HepG2 (cell line): ENCODE measurements at regions not wholly inside any gene's neighbourhood (a gene's known extent, or its start where the extent isn't known, plus 50 kb on each side); places are given as distances from the start of the nearest gene placed in this dataset.

Source experiments
- ATAC-seq: fragments of 200-7000 bp; cut with Tn5 transposase; 3 replicates; pipeline ENCODE4 v1.9.1; 2020; ENCODE audit warnings: mild to moderate bottlenecking, moderate library complexity
- BruUV-seq: library from RNA; stranded (reverse); fragments of 400-500 nt; replicated peaks from 2 replicates; lab custom pipeline; 2021; lab: Mats Ljungman, UMichigan
- CTCF ChIA-PET: fragments of 300-600 bp; formaldehyde crosslinking; extraction: SDS; loops from one replicate; lab custom pipeline; 2021; ENCODE audit warnings: low total read pairs, inconsistent platforms, low intra/inter-chr PET ratio; lab: Yijun Ruan, JAX
- POLR2A ChIA-PET: fragments of 350-600 bp; sonication (Branson Sonifier 250); formaldehyde crosslinking; loops from one replicate; lab custom pipeline; 2020; ENCODE audit warnings: antibody characterized with exemption, inconsistent platforms; lab: Yijun Ruan, JAX
- DNase-seq: peaks from one replicate; pipeline ENCODE4 v3.0.0-alpha.2; 2015; ENCODE audit warnings: low spot score
- FAIRE-seq: peaks from 3 replicates; lab custom pipeline; 2011; peaks lifted over from hg19 to GRCh38; lab: Jason Lieb, UNC
- H2AFZ ChIP-seq: one replicate; pipeline ENCODE4 v1.6.1; 2011; ENCODE audit warnings: low read length, inconsistent platforms
- H3K27ac ChIP-seq: fragments of 300-600 bp; 3 replicates; pipeline ENCODE4 v1.8.0; 2011; ENCODE audit warnings: mixed run types, mild to moderate bottlenecking, mixed read lengths, low read length, inconsistent platforms; ENCODE audit not compliant: insufficient read depth; ENCODE audit errors: extremely low read length
- H3K27me3 ChIP-seq, 2 experiments: fragments of 200-600 bp in 1 of 2; 2 replicates in 1 of 2; 3 replicates in 1 of 2; pipeline versions ENCODE4 v1.6.0 to v1.8.0; 2011; ENCODE audit warnings: low read length in 2 of 2, mild to moderate bottlenecking in 2 of 2, moderate library complexity in 2 of 2, inconsistent platforms in 1 of 2; ENCODE audit not compliant: insufficient read depth in 2 of 2, control insufficient read depth in 1 of 2
- H3K36me3 ChIP-seq, 2 experiments: fragments of 200-600 bp in 1 of 2; replicated peaks in 1 of 2; 2 replicates in 1 of 2; 3 replicates in 1 of 2; pipeline versions ENCODE4 v1.5.1 to v1.8.0; 2011; ENCODE audit warnings: low read length in 2 of 2, inconsistent platforms in 1 of 2; ENCODE audit not compliant: insufficient read depth in 2 of 2, control insufficient read depth in 1 of 2
- H3K4me1 ChIP-seq: 2 replicates; pipeline ENCODE4 v1.5.1; 2012; ENCODE audit warnings: low read length, inconsistent platforms; ENCODE audit not compliant: insufficient read depth
- H3K4me2 ChIP-seq: 2 replicates; pipeline ENCODE4 v1.6.0; 2011; ENCODE audit warnings: low read depth, low read length, inconsistent platforms
- H3K4me3 ChIP-seq, 3 experiments: fragments of 200-600 bp in 1 of 3; sonication (generic), shearing (Covaris generic) in 1 of 3; replicated peaks in 1 of 3; 2 replicates each; pipeline ENCODE4 v1.5.1; 2011 to 2016; ENCODE audit warnings: low read length in 3 of 3, inconsistent platforms in 2 of 3, low read depth in 2 of 3, mild to moderate bottlenecking in 2 of 3, control low read depth in 1 of 3, mixed read lengths in 1 of 3; ENCODE audit not compliant: insufficient read depth in 1 of 3
- H3K79me2 ChIP-seq: one replicate; pipeline ENCODE4 v1.6.1; 2011; ENCODE audit warnings: low read length, inconsistent platforms; ENCODE audit not compliant: insufficient read depth
- H3K9ac ChIP-seq: 2 replicates; pipeline ENCODE4 v1.6.0; 2011; ENCODE audit warnings: mild to moderate bottlenecking, low read depth, low read length, inconsistent platforms; ENCODE audit not compliant: insufficient read depth
- H3K9me3 ChIP-seq: 2 replicates; pipeline ENCODE4 v1.5.1; 2012; ENCODE audit warnings: mild to moderate bottlenecking, low read length
- H4K20me1 ChIP-seq: 2 replicates; pipeline ENCODE4 v1.6.0; 2011; ENCODE audit warnings: inconsistent platforms, mild to moderate bottlenecking, low read length, moderate library complexity; ENCODE audit not compliant: insufficient read depth
- FOXC1 ChIP-seq: sonication (generic); formaldehyde crosslinking; IDR thresholded peaks from 2 replicates; pipeline ENCODE4 v1.8.0; 2022; ENCODE audit warnings: mild to moderate bottlenecking, missing genetic modification reagents, borderline replicate concordance
- FOXJ3 ChIP-seq: sonication (generic); formaldehyde crosslinking; IDR thresholded peaks from 2 replicates; pipeline ENCODE4 v1.4.0; 2020; ENCODE audit warnings: missing genetic modification reagents, mild to moderate bottlenecking, borderline replicate concordance
- HNRNPK ChIP-seq: fragments of 200-400 bp; formaldehyde crosslinking; IDR thresholded peaks from 2 replicates; pipeline ENCODE4 v1.6.1; 2018; ENCODE audit warnings: low read length, low read depth, moderate library complexity, mild to moderate bottlenecking; ENCODE audit not compliant: poor library complexity, severe bottlenecking
- KAT2B ChIP-seq: fragments of 150-350 bp; IDR thresholded peaks from 2 replicates; pipeline ENCODE4 v1.6.1; 2014; ENCODE audit warnings: low read depth, low read length, borderline replicate concordance
- KDM4B ChIP-seq: sonication (generic); formaldehyde crosslinking; IDR thresholded peaks from 2 replicates; pipeline ENCODE4 v1.4.0; 2020; ENCODE audit warnings: missing genetic modification reagents
- NFE2L2 ChIP-seq: fragments of 150-350 bp; IDR thresholded peaks from 2 replicates; pipeline ENCODE4 v1.6.1; 2014; ENCODE audit warnings: low read length
- PITX1 ChIP-seq: sonication (generic); formaldehyde crosslinking; IDR thresholded peaks from 2 replicates; pipeline ENCODE4 v1.5.1; 2020; ENCODE audit warnings: mild to moderate bottlenecking, missing genetic modification reagents
- POLR2AphosphoS2 ChIP-seq: IDR thresholded peaks from 2 replicates; pipeline ENCODE4 v1.6.1; 2011; ENCODE audit warnings: low read depth, low read length, improper control_type of control experiment
- ZNF549 ChIP-seq: sonication (generic); formaldehyde crosslinking; IDR thresholded peaks from 2 replicates; pipeline ENCODE4 v1.5.0; 2020; ENCODE audit warnings: missing genetic modification reagents
- ZNF552 ChIP-seq: sonication (generic); formaldehyde crosslinking; IDR thresholded peaks from 2 replicates; pipeline ENCODE4 v1.9.0; 2022; ENCODE audit warnings: missing genetic modification reagents, mild to moderate bottlenecking, borderline replicate concordance
- ZNF788 ChIP-seq: sonication (generic); formaldehyde crosslinking; IDR thresholded peaks from 2 replicates; pipeline ENCODE4 v1.5.0; 2020; ENCODE audit warnings: mild to moderate bottlenecking, missing genetic modification reagents, borderline replicate concordance
- ZNF841 ChIP-seq: sonication (generic); formaldehyde crosslinking; IDR thresholded peaks from 2 replicates; pipeline ENCODE4 v1.8.1; 2023; ENCODE audit warnings: missing genetic modification reagents, borderline replicate concordance
- ZNF850 ChIP-seq: sonication (generic); formaldehyde crosslinking; conservative IDR thresholded peaks from 2 replicates; pipeline ENCODE4 v1.9.0; 2021; ENCODE audit warnings: mild to moderate bottlenecking, missing genetic modification reagents
- WGBS: methylation state at CpG from one replicate; pipeline ENCODE4 v1.1.6; 2017; ENCODE audit warnings: low lambda C conversion rate; 5-methylcytosine and 5-hydroxymethylcytosine counted together
- in situ Hi-C: cut with HindIII; loops from 2 replicates; pipeline ENCODE4 v1.10.0; 2017; ENCODE audit warnings: low pct_unique_long_range_greater_than_20kb; ENCODE audit not compliant: extremely low pct_ligation_motif_present
- intact Hi-C: fragments of 100-400 bp; cut with micrococcal nuclease; formaldehyde crosslinking; loops from one replicate; pipeline ENCODE4 v1.10.0; 2022; ENCODE audit not compliant: unreplicated experiment
- TF ChIP-seq, protein P1 (sequence below): sonication (generic); formaldehyde crosslinking; IDR thresholded peaks from 2 replicates; pipeline ENCODE4 v1.8.1; 2022; ENCODE audit warnings: mild to moderate bottlenecking, missing genetic modification reagents
- TF ChIP-seq, protein P2 (sequence below): sonication (generic); formaldehyde crosslinking; IDR thresholded peaks from 2 replicates; pipeline ENCODE4 v1.8.0; 2022; ENCODE audit warnings: mild to moderate bottlenecking, missing genetic modification reagents
- TF ChIP-seq, protein P3 (sequence below): fragments of 450-650 bp; IDR thresholded peaks from 2 replicates; pipeline ENCODE4 v1.6.1; 2016
- TF ChIP-seq, protein P4 (sequence below): sonication (generic); formaldehyde crosslinking; IDR thresholded peaks from 2 replicates; pipeline ENCODE4 v1.4.0; 2020; ENCODE audit warnings: mild to moderate bottlenecking, missing genetic modification reagents

DNA sequence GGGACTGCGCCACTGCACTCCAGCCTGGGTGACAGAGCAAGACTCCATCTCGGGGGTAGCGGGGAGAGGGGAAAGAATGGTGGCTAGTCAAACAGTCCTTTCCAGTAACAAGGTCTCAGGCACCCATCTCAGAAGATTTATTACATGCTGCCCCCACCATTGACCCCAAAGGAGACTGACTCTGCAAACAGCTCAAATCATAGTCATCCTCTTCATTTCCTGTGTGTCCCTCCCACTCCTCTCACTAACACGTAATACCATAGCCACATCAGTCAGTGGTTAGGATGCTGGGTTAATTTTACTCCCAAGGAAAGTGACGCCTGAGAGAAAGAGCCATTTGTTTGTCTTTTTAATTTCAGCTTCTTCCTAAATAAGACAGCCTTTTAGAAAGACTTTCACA is 56.6 kb upstream of the BET1 start (continued):
- TF ChIP-seq, protein P1, sequence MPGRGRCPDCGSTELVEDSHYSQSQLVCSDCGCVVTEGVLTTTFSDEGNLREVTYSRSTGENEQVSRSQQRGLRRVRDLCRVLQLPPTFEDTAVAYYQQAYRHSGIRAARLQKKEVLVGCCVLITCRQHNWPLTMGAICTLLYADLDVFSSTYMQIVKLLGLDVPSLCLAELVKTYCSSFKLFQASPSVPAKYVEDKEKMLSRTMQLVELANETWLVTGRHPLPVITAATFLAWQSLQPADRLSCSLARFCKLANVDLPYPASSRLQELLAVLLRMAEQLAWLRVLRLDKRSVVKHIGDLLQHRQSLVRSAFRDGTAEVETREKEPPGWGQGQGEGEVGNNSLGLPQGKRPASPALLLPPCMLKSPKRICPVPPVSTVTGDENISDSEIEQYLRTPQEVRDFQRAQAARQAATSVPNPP (CRISPR knock-in tag), result no peak
- TF ChIP-seq KAT2B (no peak), POLR2AphosphoS2 (no peak), HNRNPK (no peak), ZNF850 (CRISPR knock-in tag) (no peak), KDM4B (CRISPR knock-in tag) (no peak), PITX1 (CRISPR knock-in tag) (no peak), ZNF552 (no peak), FOXJ3 (CRISPR knock-in tag) (no peak)
- TF ChIP-seq, protein P2, sequence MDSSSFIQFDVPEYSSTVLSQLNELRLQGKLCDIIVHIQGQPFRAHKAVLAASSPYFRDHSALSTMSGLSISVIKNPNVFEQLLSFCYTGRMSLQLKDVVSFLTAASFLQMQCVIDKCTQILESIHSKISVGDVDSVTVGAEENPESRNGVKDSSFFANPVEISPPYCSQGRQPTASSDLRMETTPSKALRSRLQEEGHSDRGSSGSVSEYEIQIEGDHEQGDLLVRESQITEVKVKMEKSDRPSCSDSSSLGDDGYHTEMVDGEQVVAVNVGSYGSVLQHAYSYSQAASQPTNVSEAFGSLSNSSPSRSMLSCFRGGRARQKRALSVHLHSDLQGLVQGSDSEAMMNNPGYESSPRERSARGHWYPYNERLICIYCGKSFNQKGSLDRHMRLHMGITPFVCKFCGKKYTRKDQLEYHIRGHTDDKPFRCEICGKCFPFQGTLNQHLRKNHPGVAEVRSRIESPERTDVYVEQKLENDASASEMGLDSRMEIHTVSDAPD, result no peak

DNA sequence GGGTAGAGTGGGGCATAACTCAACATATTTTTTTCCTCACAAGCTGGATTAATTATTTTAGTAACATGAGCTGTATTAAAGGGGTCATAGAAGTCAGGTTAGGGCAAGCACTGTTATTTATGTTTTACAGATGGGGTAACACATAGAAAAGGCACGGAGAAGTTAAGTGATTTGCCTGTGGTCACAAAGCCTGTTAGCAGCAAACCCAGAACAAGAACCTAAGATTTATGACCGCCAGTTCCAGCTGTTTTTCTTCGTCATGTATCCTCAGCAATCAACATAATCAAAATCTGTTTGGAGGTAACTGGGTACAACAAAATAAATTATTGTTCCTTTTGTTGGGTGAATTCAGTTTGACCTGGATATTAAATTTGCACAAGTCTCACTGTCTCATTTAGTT is 57.2 kb upstream of the BET1 start:
- in situ Hi-C loops (no loop called here), intact Hi-C loops (no loop called here)
- ChIA-PET POLR2A (no interaction called here), CTCF (no interaction called here)
- H3K4me2 ChIP-seq, result no peak overlapping the region
- H3K27me3 ChIP-seq, result peaks cover 0 to 9% of the 10 kb centered on the region in 2 experiments; a peak in 2 of 5 replicates
- ATAC-seq (no peak), FAIRE-seq (no peak), DNase-seq (no peak)
- no peaks in the 10 kb centered on the region for H3K4me1 ChIP-seq
- no peak overlapping the region for H3K27ac ChIP-seq
- H4K20me1 ChIP-seq, result no peaks in the 10 kb centered on the region
- no TSS peak for BruUV-seq
- H3K4me3 ChIP-seq, result no peak overlapping the region
- no peak overlapping the region for H2AFZ ChIP-seq
- H3K9ac ChIP-seq, result no peak overlapping the region
- no peaks in the 10 kb centered on the region for H3K79me2 ChIP-seq
- no peaks in the 10 kb centered on the region for H3K36me3 ChIP-seq
- no peaks in the 10 kb centered on the region for H3K9me3 ChIP-seq
- WGBS, result 4% methylated on average over 3 of the region's 3 CpGs
- TF ChIP-seq ZNF841 (CRISPR knock-in tag) (no peak), ZNF549 (CRISPR knock-in tag) (no peak), FOXC1 (CRISPR knock-in tag) (no peak), ZNF788 (CRISPR knock-in tag) (no peak), NFE2L2 (no peak)
- TF ChIP-seq, protein P3, sequence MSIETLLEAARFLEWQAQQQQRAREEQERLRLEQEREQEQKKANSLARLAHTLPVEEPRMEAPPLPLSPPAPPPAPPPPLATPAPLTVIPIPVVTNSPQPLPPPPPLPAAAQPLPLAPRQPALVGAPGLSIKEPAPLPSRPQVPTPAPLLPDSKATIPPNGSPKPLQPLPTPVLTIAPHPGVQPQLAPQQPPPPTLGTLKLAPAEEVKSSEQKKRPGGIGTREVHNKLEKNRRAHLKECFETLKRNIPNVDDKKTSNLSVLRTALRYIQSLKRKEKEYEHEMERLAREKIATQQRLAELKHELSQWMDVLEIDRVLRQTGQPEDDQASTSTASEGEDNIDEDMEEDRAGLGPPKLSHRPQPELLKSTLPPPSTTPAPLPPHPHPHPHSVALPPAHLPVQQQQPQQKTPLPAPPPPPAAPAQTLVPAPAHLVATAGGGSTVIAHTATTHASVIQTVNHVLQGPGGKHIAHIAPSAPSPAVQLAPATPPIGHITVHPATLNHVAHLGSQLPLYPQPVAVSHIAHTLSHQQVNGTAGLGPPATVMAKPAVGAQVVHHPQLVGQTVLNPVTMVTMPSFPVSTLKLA, result no peak
- TF ChIP-seq, protein P4, sequence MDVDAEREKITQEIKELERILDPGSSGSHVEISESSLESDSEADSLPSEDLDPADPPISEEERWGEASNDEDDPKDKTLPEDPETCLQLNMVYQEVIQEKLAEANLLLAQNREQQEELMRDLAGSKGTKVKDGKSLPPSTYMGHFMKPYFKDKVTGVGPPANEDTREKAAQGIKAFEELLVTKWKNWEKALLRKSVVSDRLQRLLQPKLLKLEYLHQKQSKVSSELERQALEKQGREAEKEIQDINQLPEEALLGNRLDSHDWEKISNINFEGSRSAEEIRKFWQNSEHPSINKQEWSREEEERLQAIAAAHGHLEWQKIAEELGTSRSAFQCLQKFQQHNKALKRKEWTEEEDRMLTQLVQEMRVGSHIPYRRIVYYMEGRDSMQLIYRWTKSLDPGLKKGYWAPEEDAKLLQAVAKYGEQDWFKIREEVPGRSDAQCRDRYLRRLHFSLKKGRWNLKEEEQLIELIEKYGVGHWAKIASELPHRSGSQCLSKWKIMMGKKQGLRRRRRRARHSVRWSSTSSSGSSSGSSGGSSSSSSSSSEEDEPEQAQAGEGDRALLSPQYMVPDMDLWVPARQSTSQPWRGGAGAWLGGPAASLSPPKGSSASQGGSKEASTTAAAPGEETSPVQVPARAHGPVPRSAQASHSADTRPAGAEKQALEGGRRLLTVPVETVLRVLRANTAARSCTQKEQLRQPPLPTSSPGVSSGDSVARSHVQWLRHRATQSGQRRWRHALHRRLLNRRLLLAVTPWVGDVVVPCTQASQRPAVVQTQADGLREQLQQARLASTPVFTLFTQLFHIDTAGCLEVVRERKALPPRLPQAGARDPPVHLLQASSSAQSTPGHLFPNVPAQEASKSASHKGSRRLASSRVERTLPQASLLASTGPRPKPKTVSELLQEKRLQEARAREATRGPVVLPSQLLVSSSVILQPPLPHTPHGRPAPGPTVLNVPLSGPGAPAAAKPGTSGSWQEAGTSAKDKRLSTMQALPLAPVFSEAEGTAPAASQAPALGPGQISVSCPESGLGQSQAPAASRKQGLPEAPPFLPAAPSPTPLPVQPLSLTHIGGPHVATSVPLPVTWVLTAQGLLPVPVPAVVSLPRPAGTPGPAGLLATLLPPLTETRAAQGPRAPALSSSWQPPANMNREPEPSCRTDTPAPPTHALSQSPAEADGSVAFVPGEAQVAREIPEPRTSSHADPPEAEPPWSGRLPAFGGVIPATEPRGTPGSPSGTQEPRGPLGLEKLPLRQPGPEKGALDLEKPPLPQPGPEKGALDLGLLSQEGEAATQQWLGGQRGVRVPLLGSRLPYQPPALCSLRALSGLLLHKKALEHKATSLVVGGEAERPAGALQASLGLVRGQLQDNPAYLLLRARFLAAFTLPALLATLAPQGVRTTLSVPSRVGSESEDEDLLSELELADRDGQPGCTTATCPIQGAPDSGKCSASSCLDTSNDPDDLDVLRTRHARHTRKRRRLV, result no peak
